ENCODE measurements at regions not wholly inside any gene's neighbourhood (a gene's known extent, or its start where the extent isn't known, plus 50 kb on each side); places are given as distances from the start of the nearest gene placed in this dataset.
"Not testable (repeated sequence)": the region's sequence is repeated elsewhere in the genome, so short reads cannot be mapped to it uniquely, and the experiment has no call there.

- not testable (repeated sequence) for TF ChIP-seq PKNOX1 (IDR thresholded peaks at IDR 0.05); CTCF (IDR thresholded peaks at IDR 0.05 in 2 of 3, conservative IDR thresholded peaks at IDR 0.05 in 1 of 3; ENCODE audit: control insufficient read depth in 2 of 3, extremely low read depth in 1 of 3, insufficient read depth in 1 of 3, low read depth in 3 of 3, low read length in 3 of 3); EP300 (IDR thresholded peaks at IDR 0.05; ENCODE audit: borderline replicate concordance in 1 of 2, control insufficient read depth in 1 of 2, low read depth in 2 of 2, low read length in 2 of 2); SIN3A (IDR thresholded peaks at IDR 0.05; ENCODE audit: low read depth, low read length); NR2F1 (conservative IDR thresholded peaks at IDR 0.05); POLR2AphosphoS2 (IDR thresholded peaks at IDR 0.05; ENCODE audit: low read depth, low read length); ZBED1 (IDR thresholded peaks at IDR 0.05; ENCODE audit: borderline replicate concordance); POLR2A (IDR thresholded peaks at IDR 0.05; ENCODE audit: low read depth, low read length); MXI1 (IDR thresholded peaks at IDR 0.05; ENCODE audit: low read depth, low read length); BHLHE40 (IDR thresholded peaks at IDR 0.05; ENCODE audit: borderline replicate concordance in 1 of 2, low read depth in 2 of 2, low read length in 1 of 2); SMARCA5 (IDR thresholded peaks at IDR 0.05); ZNF217 (IDR thresholded peaks at IDR 0.05); USF1 (IDR thresholded peaks at IDR 0.05; ENCODE audit: borderline replicate concordance, extremely low read length, insufficient read depth, low read depth, low read length)
Observed at GRCh38 chr5:174586163-174586562, 138.2 kb upstream of the MSX2 start.

Measured in GM12878 (cell line).